Activated CD4-positive, CD25-positive, alpha-beta regulatory T cell treated with anti-CD3 and anti-CD28 coated beads, Interleukin-2, amount 50 U/mL, for 16 hours (primary cell): ENCODE measurements at regions not wholly inside any gene's neighbourhood (a gene's known extent, or its start where the extent isn't known, plus 50 kb on each side); places are given as distances from the start of the nearest gene placed in this dataset.
"Not testable (repeated sequence)": the region's sequence is repeated elsewhere in the genome, so short reads cannot be mapped to it uniquely, and the experiment has no call there.

ENCODE experiments used
- DNase-seq: peaks from one replicate; pipeline ENCODE4 v3.0.0-alpha.2; 2020; ENCODE audit warnings: low read depth, low spot score

- no peak for DNase-seq
Measured at GRCh38 chr12:34190054-34190453, 167.8 kb downstream of the ALG10 start.

- no peak for DNase-seq
Measured at GRCh38 chr12:34198924-34199323, 176.6 kb downstream of the ALG10 start.

DNA sequence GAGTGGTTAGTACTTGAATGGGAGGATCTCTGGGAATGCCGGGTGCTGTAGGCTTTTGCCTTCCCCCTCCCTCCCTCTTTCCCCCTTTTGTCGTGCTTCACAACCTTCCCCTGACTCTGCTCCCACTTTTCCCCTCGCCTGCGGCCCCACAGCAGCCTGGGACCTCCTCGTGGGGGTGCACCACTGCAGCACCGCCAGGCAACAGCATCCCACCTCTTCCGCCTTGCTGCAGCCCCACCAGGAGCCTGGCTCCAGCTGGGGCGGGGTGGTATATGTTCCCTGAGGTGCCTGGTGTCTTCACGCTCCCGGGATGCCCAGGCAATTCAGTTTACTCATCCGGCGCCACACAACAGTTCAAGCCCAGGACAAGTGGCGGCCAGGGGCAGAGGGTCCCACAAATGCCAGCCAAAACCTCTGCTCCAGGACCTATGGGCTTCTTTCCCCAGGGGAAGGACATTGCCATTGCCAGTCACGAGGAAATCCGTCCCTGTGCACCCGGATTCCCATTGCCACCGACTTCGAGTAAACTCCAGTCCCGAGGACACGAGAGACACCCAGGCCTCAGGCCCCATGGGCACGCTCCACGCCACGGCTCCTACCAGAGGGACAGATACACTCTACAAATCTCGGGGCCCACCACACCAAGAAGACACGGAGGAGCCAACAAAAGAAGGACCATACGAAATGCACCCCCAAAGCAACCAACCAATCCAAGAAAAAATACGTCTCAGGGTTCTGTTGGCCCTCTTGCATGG lies 181.7 kb downstream of the ALG10 start:
- DNase-seq = no peak

- no peak for DNase-seq
Measured at GRCh38 chr12:34204830-34205285, 182.6 kb downstream of the ALG10 start.

- no peak for DNase-seq
Measured at GRCh38 chr12:34205401-34205800, 183.1 kb downstream of the ALG10 start.

- DNase-seq = no peak
Measured at GRCh38 chr12:34206061-34206785, 183.9 kb downstream of the ALG10 start.

GRCh38 chr12:34207858-34208257 lies 185.6 kb downstream of the ALG10 start:
- DNase-seq = no peak

DNA sequence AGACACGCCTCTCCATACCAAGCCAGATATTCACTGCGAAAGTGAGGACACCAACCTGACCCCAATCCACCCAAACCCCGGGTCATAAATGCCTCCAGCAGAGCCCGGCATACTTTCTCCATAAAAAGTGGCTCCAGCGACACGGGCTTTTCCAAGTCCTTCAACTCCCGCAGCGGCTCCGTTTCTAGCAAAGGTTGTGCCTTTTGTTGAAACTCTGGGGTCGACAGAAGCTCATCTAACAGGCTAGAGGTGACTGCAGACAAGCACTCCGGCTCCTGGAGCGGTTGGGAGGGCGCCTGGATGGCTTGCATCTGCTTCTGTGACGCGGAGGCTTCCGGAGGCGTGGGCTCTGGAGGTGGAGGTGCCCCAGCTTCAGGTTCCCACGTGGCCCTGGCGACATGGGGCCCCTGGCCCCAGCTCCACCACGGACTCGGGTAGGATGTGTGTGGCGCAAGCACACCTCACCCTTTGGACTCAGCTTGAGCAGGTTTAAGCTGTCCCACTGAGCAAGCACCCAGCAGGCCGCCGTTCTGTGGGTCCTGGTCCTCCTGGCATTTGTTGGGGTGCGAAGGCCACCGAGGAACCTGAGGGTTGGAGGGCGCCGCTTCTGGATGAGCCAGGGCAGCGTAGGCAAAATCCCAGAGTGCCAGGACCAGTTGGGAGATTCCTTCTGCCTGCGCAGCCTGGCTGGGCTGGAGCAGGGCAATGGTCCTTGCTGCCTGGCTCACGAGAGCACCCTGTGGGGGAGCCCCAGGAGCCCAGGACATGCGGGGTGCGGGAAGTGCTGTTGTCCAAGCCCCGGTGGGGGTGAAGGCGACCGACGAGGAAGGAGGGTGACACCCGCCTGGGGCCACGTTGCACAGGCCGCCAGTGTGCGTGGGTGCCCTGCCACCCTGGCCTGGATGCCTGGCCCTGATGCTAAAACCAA lies 186.3 kb downstream of the ALG10 start:
- no peak for DNase-seq

GRCh38 chr12:34209259-34209835 lies 187.1 kb downstream of the ALG10 start:
- no peak for DNase-seq

DNA sequence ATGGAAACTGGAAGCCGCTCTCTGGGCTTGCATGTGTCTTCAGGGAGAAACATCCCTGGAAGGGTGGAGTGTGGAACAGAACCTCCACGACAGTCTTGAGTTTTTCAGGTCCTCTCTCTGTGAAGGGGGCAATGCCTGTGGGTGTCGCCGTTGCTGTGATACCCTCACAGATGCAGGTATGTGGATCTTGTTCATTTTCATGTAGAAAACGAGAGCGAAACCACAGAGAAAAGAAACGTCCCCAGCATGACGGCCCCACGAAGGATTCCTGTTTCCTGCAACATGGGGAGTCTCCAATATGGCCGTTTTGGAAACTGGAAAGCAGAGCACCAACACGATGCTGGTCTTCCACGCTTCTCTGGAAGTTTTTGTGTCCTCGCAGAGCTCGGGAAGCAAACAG lies 187.9 kb downstream of the ALG10 start:
- no peak for DNase-seq

- DNase-seq = no peak
Measured at GRCh38 chr12:34210689-34211530, 188.6 kb downstream of the ALG10 start.

GRCh38 chr12:34212651-34213050 lies 190.4 kb downstream of the ALG10 start:
- no peak for DNase-seq

- DNase-seq = no peak
Measured at GRCh38 chr12:34214011-34214410, 191.7 kb downstream of the ALG10 start.

DNA sequence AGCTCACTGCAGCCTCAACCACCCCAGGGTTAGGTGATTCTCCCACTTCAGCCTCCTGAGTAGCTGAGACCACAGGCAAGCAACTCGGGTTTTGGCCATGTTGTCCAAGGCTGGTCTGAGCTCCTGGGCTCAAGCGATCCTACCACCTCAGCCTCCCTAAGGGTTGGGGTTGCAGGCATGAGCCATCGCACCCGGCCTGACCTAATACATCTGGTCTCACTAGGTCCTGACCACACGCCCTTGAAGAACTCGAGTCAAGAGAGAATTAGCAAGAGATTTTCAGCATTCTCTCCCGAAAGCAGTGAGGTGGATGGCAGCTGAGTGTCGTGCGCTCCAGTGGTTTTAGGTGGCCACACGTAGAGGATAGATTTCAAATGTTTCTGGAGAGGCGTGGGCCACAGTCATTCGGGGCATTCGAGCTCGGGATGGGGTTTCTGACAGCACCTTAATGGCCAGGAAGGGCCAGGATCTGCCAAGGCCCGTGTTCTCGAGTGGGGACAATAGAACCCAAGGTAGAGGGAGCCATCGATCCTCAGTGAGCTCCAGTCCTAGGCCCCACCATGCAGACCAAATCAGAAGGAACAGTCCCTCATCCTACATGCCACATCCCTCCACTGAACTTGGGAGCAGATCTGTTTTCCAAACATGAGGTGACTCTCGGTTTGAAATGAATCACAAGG lies 193.1 kb downstream of the ALG10 start:
- no peak for DNase-seq

- DNase-seq = no peak
Measured at GRCh38 chr12:34215893-34216285, 193.6 kb downstream of the ALG10 start.

DNA sequence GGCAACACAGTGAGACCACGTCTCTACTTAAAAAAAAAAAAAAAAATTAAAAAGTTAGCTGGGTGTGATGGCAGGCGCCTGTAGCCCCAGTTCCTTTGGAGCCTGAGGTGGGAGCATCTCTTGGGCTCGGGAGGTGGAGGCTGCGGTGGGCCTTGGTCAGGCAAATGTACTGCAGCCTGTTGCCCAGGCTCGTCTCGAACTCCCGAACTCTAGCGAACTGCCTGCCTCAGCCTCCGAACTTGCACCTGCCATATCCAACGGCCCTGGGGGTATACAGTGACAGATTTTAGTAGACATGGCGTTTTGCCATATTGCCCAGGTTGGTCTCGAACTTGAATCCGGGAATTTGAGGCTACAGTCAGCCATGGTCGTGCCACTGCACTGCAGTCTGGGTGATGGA lies 195.4 kb downstream of the ALG10 start:
- DNase-seq = no peak

GRCh38 chr12:34218193-34219045 lies 196.1 kb downstream of the ALG10 start:
- peak; percentile 24 for DNase-seq

DNA sequence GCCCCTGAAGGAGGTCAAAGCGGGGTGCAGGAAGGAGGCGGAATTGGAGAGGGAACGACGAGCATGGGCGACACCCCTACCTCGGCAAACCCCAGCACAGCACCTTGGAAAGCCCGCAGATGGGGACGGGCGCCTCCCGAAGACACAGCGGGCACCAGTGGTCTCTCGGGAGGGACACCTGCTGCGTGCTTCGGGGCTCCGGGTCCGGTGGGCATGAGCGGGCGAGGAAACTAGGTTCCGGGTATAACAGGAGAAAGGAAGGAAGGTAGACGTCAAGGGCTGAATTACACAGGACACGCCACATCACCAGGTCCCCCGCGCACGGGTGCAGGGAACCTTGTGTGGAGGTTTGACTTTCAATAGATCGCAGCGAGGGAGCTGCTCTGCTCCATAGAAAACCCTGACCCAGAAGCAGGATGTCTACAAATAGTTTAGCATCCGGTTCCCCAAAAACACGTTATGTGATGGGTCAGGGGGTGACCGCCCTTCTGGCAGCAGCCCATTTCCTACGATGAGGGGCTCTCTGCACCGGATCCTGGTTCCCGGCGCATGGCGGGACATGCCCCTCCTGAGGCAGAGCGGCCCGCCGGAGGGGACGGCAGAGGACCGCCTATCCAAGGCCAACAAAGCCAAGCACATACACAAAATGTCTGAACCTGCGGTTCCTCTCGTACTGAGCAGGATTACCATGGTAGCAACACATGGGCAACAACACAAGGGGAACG lies 196.9 kb downstream of the ALG10 start:
- no peak for DNase-seq

GRCh38 chr12:34220079-34220478 lies 197.8 kb downstream of the ALG10 start:
- DNase-seq = not testable (repeated sequence)
